ENCODE measurements at regions not wholly inside any gene's neighbourhood (a gene's known extent, or its start where the extent isn't known, plus 50 kb on each side); places are given as distances from the start of the nearest gene placed in this dataset.

- no peak for DNase-seq (ENCODE audit: extremely low spot score, unreplicated experiment)
- Mint-ChIP-seq H3K4me3 (no peak overlapping the region), H3K9me3 (peaks cover 9% of the 10 kb centered on the region), H3K4me1 (ENCODE audit: unreplicated experiment) (peaks cover 11% of the 10 kb centered on the region), H3K36me3 (no peaks in the 10 kb centered on the region), H3K27ac (no peak overlapping the region), H3K27me3 (peaks cover 10% of the 10 kb centered on the region)
- TF ChIP-seq, protein P1, sequence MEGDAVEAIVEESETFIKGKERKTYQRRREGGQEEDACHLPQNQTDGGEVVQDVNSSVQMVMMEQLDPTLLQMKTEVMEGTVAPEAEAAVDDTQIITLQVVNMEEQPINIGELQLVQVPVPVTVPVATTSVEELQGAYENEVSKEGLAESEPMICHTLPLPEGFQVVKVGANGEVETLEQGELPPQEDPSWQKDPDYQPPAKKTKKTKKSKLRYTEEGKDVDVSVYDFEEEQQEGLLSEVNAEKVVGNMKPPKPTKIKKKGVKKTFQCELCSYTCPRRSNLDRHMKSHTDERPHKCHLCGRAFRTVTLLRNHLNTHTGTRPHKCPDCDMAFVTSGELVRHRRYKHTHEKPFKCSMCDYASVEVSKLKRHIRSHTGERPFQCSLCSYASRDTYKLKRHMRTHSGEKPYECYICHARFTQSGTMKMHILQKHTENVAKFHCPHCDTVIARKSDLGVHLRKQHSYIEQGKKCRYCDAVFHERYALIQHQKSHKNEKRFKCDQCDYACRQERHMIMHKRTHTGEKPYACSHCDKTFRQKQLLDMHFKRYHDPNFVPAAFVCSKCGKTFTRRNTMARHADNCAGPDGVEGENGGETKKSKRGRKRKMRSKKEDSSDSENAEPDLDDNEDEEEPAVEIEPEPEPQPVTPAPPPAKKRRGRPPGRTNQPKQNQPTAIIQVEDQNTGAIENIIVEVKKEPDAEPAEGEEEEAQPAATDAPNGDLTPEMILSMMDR (conservative IDR thresholded peaks at IDR 0.05), result no peak
Measured at GRCh38 chr16:51458356-51459140, 307.5 kb upstream of the SALL1 start.

GRCh38 chr16:51457775-51458174 lies 306.7 kb upstream of the SALL1 start:
- TF ChIP-seq, protein P1 (conservative IDR thresholded peaks at IDR 0.05), result no peak
- Mint-ChIP-seq H3K27ac (no peak overlapping the region), H3K4me3 (no peak overlapping the region), H3K36me3 (no peaks in the 10 kb centered on the region), H3K9me3 (peaks cover 9% of the 10 kb centered on the region), H3K4me1 (ENCODE audit: unreplicated experiment) (peaks cover 8% of the 10 kb centered on the region), H3K27me3 (peaks cover 10% of the 10 kb centered on the region)
- no peak for DNase-seq (ENCODE audit: extremely low spot score, unreplicated experiment)

DNA sequence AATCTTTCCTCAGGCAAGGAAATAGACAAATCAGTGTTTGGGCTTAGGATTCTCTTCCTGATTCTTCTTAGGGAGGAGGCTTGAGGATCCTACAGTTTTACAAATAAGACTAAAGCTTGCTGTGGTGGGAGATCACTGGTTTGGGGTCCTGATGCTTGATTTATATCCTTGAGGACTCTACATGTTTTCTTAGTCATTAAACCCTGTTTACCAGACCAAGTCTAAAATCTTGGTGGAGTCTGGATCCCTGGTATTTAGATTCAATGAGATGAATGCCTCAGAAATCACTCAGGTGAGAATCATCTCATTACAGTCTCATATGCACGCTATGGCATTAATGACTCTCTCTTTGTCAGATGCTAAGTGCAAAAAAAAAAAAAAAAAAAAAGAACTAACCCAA lies 304.3 kb upstream of the SALL1 start:
- TF ChIP-seq, protein P1 (conservative IDR thresholded peaks at IDR 0.05), result no peak
- H3K27ac Mint-ChIP-seq, result no peak overlapping the region
- peaks cover 10% of the 10 kb centered on the region for H3K27me3 Mint-ChIP-seq

GRCh38 chr16:51453251-51453650 lies 302.2 kb upstream of the SALL1 start:
- peaks cover 9% of the 10 kb centered on the region for H3K9me3 Mint-ChIP-seq
- no peak overlapping the region for H3K4me3 Mint-ChIP-seq

More for the DNA sequence above, 304.3 kb upstream of the SALL1 start:
- no peaks in the 10 kb centered on the region for H3K36me3 Mint-ChIP-seq
- peaks cover 9% of the 10 kb centered on the region for H3K9me3 Mint-ChIP-seq
- DNase-seq (ENCODE audit: extremely low spot score, unreplicated experiment), result no peak
- H3K4me1 Mint-ChIP-seq (ENCODE audit: unreplicated experiment), result peaks cover 14% of the 10 kb centered on the region
- H3K4me3 Mint-ChIP-seq, result no peak overlapping the region

DNA sequence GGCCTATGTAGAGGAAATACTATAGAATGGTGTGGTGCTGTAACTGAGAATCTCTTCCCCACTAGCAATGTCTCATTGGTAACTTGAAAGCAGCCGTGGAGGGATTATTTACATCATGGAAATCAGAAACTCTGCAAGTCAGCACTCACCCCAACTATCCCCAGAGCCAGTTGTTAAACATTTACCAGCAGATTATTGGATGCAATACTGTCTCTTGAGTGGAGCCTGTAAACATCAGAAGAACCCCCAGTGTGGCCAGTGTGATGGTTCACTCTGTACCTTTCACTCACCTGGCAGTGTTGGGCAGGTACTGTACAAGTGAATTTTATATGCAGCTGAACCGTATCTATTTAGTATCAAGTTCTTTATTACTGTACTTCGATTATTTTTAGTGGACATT lies 299.8 kb upstream of the SALL1 start:
- Mint-ChIP-seq H3K36me3 (no peaks in the 10 kb centered on the region), H3K27me3 (peaks cover 3% of the 10 kb centered on the region), H3K4me3 (no peak overlapping the region), H3K9me3 (peaks cover 9% of the 10 kb centered on the region), H3K4me1 (ENCODE audit: unreplicated experiment) (peaks cover 20% of the 10 kb centered on the region), H3K27ac (no peak overlapping the region)
- DNase-seq (ENCODE audit: extremely low spot score, unreplicated experiment), result no peak
- TF ChIP-seq, protein P1 (conservative IDR thresholded peaks at IDR 0.05), result no peak

More at GRCh38 chr16:51453251-51453650, 302.2 kb upstream of the SALL1 start:
- Mint-ChIP-seq H3K27me3 (peaks cover 7% of the 10 kb centered on the region), H3K4me1 (ENCODE audit: unreplicated experiment) (peaks cover 25% of the 10 kb centered on the region), H3K36me3 (no peaks in the 10 kb centered on the region), H3K27ac (no peak overlapping the region)
- TF ChIP-seq, protein P1 (conservative IDR thresholded peaks at IDR 0.05), result no peak
- DNase-seq (ENCODE audit: extremely low spot score, unreplicated experiment), result no peak
